Activated naive CD4-positive, alpha-beta T cell treated with anti-CD3 and anti-CD28 coated beads for 36 hours (primary cell): ENCODE measurements at regions not wholly inside any gene's neighbourhood (a gene's known extent, or its start where the extent isn't known, plus 50 kb on each side); places are given as distances from the start of the nearest gene placed in this dataset.
"Not testable (repeated sequence)": the region's sequence is repeated elsewhere in the genome, so short reads cannot be mapped to it uniquely, and the experiment has no call there.

Experiments
- CTCF ChIA-PET: fragments of 350-600 bp; sonication (Branson Sonifier 250); formaldehyde crosslinking; loops from one replicate; lab custom pipeline; 2021; ENCODE audit warnings: antibody characterized with exemption; lab: Charles Lee
- DNase-seq: peaks from one replicate; pipeline ENCODE4 v3.0.0-alpha.2; 2020
- H3K27ac Mint-ChIP-seq: one replicate; pipeline ENCODE4 v1.8.0; 2021; ENCODE audit warnings: mild to moderate bottlenecking, mixed read lengths
- H3K27me3 Mint-ChIP-seq: one replicate; pipeline ENCODE4 v1.8.0; 2021; ENCODE audit warnings: low read depth, mixed read lengths
- H3K36me3 Mint-ChIP-seq: one replicate; pipeline ENCODE4 v1.8.0; 2021; ENCODE audit warnings: low read depth, mixed read lengths
- H3K4me1 Mint-ChIP-seq: one replicate; pipeline ENCODE4 v1.8.0; 2021; ENCODE audit warnings: low read depth, mixed read lengths
- H3K4me3 Mint-ChIP-seq: one replicate; pipeline ENCODE4 v1.8.0; 2021; ENCODE audit warnings: mild to moderate bottlenecking, moderate library complexity, mixed read lengths
- H3K9me3 Mint-ChIP-seq: one replicate; pipeline ENCODE4 v1.8.0; 2021; ENCODE audit warnings: mixed read lengths
- intact Hi-C: fragments of 100-400 bp; cut with micrococcal nuclease; formaldehyde crosslinking; loops from one replicate; pipeline ENCODE4 v1.15.1; 2023

DNA sequence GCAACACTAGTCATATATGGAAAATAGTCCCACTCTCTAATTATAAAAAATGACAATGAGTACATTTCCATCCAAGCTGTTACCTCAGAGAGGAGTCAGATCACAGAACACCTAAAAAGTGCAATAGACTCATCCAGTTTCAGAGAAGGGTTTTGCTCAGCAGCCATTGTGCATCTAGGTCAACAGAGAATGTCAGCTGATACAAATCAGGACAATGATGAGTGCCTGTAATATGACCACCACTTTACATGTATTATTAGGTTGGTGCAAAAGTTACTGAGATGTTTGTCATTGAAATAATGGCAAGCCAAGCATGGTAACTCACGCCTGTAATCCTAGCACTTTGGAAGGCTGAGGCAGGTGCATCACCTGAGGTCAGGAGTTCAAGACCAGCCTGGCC, 164.1 kb upstream of the TTC29 start:
- no peaks in the 10 kb centered on the region for H3K4me1 Mint-ChIP-seq
- peaks cover 4% of the 10 kb centered on the region for H3K9me3 Mint-ChIP-seq
- DNase-seq, result no peak
- no peak overlapping the region for H3K27ac Mint-ChIP-seq
- no peaks in the 10 kb centered on the region for H3K36me3 Mint-ChIP-seq
- no peak overlapping the region for H3K4me3 Mint-ChIP-seq
- CTCF ChIA-PET, result interaction anchor here (1.1 kb wide), 1 partner anchor 13 kb away, joined by 4 read pairs; no protein-coding TSS in a partner anchor
- peaks cover 2% of the 10 kb centered on the region for H3K27me3 Mint-ChIP-seq
- intact Hi-C loops, result no loop called here

GRCh38 chr4:147110473-147111367, 165.1 kb upstream of the TTC29 start:
- Mint-ChIP-seq H3K36me3 (no peaks in the 10 kb centered on the region), H3K4me3 (no peak overlapping the region), H3K9me3 (peaks cover 4% of the 10 kb centered on the region), H3K4me1 (no peaks in the 10 kb centered on the region), H3K27me3 (peaks cover 2% of the 10 kb centered on the region), H3K27ac (no peak overlapping the region)
- CTCF ChIA-PET, result interaction anchor here (0.6 to 1.2 kb wide), 2 partner anchors 13 to 24 kb away, joined by 3 to 4 read pairs; no protein-coding TSS in a partner anchor
- intact Hi-C loops, result no loop called here
- DNase-seq, result no peak

- CTCF ChIA-PET, DNase-seq, H3K4me3 Mint-ChIP-seq, H3K4me1 Mint-ChIP-seq, intact Hi-C loops, H3K27me3 Mint-ChIP-seq, H3K9me3 Mint-ChIP-seq, H3K36me3 Mint-ChIP-seq, H3K27ac Mint-ChIP-seq: not testable (repeated sequence)
Observed at GRCh38 chr4:147112196-147112595, 166.5 kb upstream of the TTC29 start.

DNA sequence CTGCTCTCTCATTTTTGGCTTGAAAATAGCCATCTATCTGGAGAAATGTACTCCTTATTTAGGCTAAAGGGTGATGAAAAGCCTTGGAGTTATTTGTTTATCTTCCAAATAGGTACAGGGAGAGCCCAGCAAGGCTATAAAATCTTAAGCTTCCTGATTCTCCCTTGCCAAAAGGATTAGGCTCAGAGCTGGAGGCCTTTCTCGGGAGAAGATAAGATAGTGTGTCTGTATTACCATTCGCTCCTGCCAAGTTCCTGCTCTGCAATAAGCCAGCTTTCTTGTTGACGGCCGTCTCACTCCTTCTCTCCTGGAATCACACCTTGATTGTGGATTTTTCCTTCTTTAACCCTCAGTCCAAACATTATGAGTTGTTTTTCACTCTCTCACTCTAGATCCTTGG, 171.8 kb upstream of the TTC29 start:
- Mint-ChIP-seq H3K27ac (no peak overlapping the region), H3K27me3 (no peaks in the 10 kb centered on the region), H3K9me3 (peaks cover 4% of the 10 kb centered on the region), H3K4me1 (no peaks in the 10 kb centered on the region), H3K4me3 (no peak overlapping the region), H3K36me3 (no peaks in the 10 kb centered on the region)
- DNase-seq, result no peak
- intact Hi-C loops, result no loop called here
- CTCF ChIA-PET, result no interaction called here

- Mint-ChIP-seq H3K4me1 (no peaks in the 10 kb centered on the region), H3K27ac (no peak overlapping the region), H3K4me3 (no peak overlapping the region), H3K36me3 (no peaks in the 10 kb centered on the region), H3K27me3 (no peaks in the 10 kb centered on the region), H3K9me3 (peaks cover 4% of the 10 kb centered on the region)
- CTCF ChIA-PET, result no interaction called here
- DNase-seq, result no peak
- intact Hi-C loops, result no loop called here
Observed at GRCh38 chr4:147118528-147118927, 172.9 kb upstream of the TTC29 start.

GRCh38 chr4:147122685-147123084, 177.0 kb upstream of the TTC29 start:
- Mint-ChIP-seq H3K27ac (no peak overlapping the region), H3K9me3 (no peaks in the 10 kb centered on the region), H3K4me3 (no peak overlapping the region), H3K36me3 (no peaks in the 10 kb centered on the region), H3K27me3 (peaks cover 7% of the 10 kb centered on the region), H3K4me1 (no peaks in the 10 kb centered on the region)
- CTCF ChIA-PET, result no interaction called here
- intact Hi-C loops, result no loop called here
- DNase-seq, result no peak

DNA sequence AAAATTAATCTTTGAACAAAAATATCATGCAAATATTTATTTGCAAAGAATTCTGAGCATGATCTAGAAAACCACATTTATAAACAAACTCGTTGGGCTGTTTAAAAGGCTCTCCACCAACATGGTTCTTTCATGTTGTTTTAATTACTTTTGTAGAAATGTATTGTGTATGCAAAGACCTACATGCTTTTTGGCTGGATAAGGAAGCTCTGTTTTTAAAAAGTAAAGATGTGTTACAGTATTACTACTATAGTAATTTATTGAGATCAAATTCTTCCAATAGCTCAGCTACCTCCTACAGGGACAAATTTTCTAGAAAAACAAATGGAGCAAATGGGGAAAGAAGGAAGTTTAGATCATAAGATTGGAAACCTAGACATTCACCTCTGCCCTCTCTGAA, 177.5 kb upstream of the TTC29 start:
- CTCF ChIA-PET, result no interaction called here

DNA sequence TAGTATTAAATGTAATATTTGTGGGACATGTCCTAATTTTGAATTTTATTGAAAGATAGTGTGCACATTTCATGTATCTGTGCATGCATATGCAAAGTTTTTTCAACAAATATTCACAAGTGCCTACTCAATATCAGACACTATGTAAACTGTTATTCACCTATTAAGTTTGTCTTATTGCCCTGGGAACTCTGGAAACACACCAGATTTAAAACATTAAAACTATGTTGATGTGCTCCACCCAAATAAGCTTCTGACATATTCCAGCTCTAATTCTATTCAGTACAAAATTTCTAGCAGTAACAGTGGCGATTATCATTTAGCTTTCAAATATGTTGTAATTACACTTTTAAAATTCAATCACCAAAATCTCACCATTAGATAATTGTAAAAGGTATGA, 183.1 kb upstream of the TTC29 start:
- Mint-ChIP-seq H3K4me3 (no peak overlapping the region), H3K9me3 (no peaks in the 10 kb centered on the region), H3K36me3 (no peaks in the 10 kb centered on the region), H3K4me1 (no peaks in the 10 kb centered on the region), H3K27ac (no peak overlapping the region), H3K27me3 (peaks cover 7% of the 10 kb centered on the region)
- intact Hi-C loops, result no loop called here
- no peak for DNase-seq
- CTCF ChIA-PET, result no interaction called here

More for the DNA sequence above, 177.5 kb upstream of the TTC29 start:
- Mint-ChIP-seq H3K36me3 (no peaks in the 10 kb centered on the region), H3K27ac (no peak overlapping the region), H3K9me3 (no peaks in the 10 kb centered on the region), H3K4me3 (no peak overlapping the region), H3K27me3 (peaks cover 7% of the 10 kb centered on the region), H3K4me1 (no peaks in the 10 kb centered on the region)
- intact Hi-C loops, result no loop called here
- DNase-seq, result no peak

DNA sequence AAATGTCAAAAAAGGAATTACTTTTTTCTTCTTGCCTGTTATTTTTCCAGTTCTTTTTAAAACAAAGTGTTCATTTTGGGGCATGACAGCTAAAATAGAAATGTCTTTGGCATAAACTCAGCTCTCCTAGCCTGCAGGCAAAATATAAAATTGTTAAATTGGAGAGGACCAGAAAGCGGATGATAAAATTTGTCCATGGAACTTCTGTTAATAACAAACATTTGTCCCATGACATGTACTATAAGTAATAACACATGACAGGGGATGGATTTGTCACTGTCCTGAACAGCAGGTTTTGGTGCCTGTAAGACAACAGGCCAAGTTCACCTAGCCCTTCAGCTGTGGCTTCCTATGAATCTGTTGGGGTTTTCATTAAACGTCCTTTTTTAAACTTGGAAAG, 184.0 kb upstream of the TTC29 start:
- Mint-ChIP-seq H3K9me3 (no peaks in the 10 kb centered on the region), H3K27me3 (no peaks in the 10 kb centered on the region), H3K4me3 (no peak overlapping the region), H3K36me3 (no peaks in the 10 kb centered on the region), H3K4me1 (no peaks in the 10 kb centered on the region), H3K27ac (no peak overlapping the region)
- CTCF ChIA-PET, result no interaction called here
- intact Hi-C loops, result no loop called here
- no peak for DNase-seq

GRCh38 chr4:147134536-147135210, 189.0 kb upstream of the TTC29 start:
- Mint-ChIP-seq H3K36me3 (no peaks in the 10 kb centered on the region), H3K9me3 (no peaks in the 10 kb centered on the region), H3K4me1 (no peaks in the 10 kb centered on the region), H3K27me3 (peaks cover 5% of the 10 kb centered on the region), H3K27ac (no peak overlapping the region), H3K4me3 (no peak overlapping the region)
- intact Hi-C loops, result no loop called here
- CTCF ChIA-PET, result interaction anchor here (0.6 kb wide), 1 partner anchor 24 kb away, joined by 3 read pairs; no protein-coding TSS in a partner anchor
- no peak for DNase-seq

DNA sequence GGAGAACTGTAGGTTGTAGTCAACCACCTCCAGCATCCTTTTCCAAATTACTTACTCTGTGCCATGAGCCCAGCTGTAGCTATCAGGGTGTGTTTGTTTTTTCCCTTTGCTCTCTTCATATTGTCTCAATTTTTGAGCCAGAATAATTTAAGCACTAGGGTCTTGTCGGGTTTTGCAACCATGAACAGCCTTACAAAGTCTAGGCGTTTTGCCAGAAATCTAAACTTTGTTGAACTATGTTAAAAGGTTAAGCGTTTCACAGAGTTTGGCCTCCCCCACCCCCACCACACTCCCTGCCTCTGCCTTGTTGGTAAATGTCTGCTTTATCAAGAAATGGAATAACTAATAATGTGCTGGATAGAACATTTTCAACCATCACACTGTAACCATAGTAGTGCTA, 190.6 kb upstream of the TTC29 start:
- Mint-ChIP-seq H3K27me3 (peaks cover 6% of the 10 kb centered on the region), H3K27ac (no peak overlapping the region), H3K9me3 (no peaks in the 10 kb centered on the region), H3K36me3 (no peaks in the 10 kb centered on the region), H3K4me3 (no peak overlapping the region), H3K4me1 (no peaks in the 10 kb centered on the region)
- CTCF ChIA-PET, result no interaction called here
- DNase-seq, result no peak
- intact Hi-C loops, result no loop called here

GRCh38 chr4:147136751-147137150, 191.1 kb upstream of the TTC29 start:
- CTCF ChIA-PET, result no interaction called here
- H3K27ac Mint-ChIP-seq, result no peak overlapping the region
- H3K9me3 Mint-ChIP-seq, result no peaks in the 10 kb centered on the region
- no peak for DNase-seq
- intact Hi-C loops, result no loop called here
- H3K4me1 Mint-ChIP-seq, result no peaks in the 10 kb centered on the region
- H3K27me3 Mint-ChIP-seq, result peaks cover 6% of the 10 kb centered on the region
- no peaks in the 10 kb centered on the region for H3K36me3 Mint-ChIP-seq
- H3K4me3 Mint-ChIP-seq, result no peak overlapping the region

DNA sequence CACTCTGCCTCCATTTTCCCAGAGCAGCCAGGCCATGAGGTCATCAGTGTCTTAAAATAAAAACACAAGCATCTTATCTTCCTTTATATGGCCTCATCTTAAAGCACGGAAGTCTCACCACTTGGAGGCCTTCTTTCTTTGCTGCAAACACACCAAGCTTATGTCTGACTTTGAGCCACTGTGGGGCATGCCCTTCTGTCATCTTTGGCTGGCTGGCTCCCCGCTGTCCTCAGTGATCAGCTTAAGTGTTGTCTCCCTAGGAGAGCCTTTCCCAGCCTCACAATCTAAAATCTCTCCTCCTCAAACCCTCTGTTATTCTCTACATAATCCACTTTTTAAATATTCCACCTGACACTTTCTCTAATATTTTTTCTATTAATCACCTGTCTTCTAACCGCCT, 191.6 kb upstream of the TTC29 start:
- peaks cover 8% of the 10 kb centered on the region for H3K27me3 Mint-ChIP-seq
- no peak for DNase-seq
- no peak overlapping the region for H3K27ac Mint-ChIP-seq
- H3K4me3 Mint-ChIP-seq, result no peak overlapping the region
- intact Hi-C loops, result no loop called here
- H3K4me1 Mint-ChIP-seq, result no peaks in the 10 kb centered on the region
- no peaks in the 10 kb centered on the region for H3K9me3 Mint-ChIP-seq
- CTCF ChIA-PET, result no interaction called here
- H3K36me3 Mint-ChIP-seq, result no peaks in the 10 kb centered on the region
